ENCODE measurements at regions not wholly inside any gene's neighbourhood (a gene's known extent, or its start where the extent isn't known, plus 50 kb on each side); places are given as distances from the start of the nearest gene placed in this dataset.

DNA sequence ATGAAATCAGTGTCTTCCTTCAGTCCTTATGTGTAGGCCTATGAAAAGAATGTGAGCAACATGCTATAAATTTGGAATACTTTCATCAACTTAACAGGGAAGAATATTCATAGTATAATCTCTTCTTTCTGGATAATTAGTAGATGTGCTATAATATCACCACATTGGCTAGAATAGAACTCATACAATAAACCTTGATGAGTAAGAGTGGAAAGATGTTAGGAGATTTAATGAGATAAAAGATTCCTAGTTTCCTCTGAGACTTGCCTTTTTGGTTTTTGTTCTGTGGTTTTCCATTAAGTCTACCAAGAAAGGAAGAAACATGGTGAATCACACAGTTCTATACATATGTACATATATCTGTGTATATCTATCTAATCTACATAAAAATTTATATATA is 301.8 kb upstream of the PRR16 start:
- TF ChIP-seq, protein P1, sequence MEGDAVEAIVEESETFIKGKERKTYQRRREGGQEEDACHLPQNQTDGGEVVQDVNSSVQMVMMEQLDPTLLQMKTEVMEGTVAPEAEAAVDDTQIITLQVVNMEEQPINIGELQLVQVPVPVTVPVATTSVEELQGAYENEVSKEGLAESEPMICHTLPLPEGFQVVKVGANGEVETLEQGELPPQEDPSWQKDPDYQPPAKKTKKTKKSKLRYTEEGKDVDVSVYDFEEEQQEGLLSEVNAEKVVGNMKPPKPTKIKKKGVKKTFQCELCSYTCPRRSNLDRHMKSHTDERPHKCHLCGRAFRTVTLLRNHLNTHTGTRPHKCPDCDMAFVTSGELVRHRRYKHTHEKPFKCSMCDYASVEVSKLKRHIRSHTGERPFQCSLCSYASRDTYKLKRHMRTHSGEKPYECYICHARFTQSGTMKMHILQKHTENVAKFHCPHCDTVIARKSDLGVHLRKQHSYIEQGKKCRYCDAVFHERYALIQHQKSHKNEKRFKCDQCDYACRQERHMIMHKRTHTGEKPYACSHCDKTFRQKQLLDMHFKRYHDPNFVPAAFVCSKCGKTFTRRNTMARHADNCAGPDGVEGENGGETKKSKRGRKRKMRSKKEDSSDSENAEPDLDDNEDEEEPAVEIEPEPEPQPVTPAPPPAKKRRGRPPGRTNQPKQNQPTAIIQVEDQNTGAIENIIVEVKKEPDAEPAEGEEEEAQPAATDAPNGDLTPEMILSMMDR (IDR thresholded peaks at IDR 0.05; ENCODE audit: low read depth, low read length), result no peak
- TF ChIP-seq POLR2A (IDR thresholded peaks at IDR 0.05; ENCODE audit: extremely low read depth, insufficient read length), result no peak

All from NB4 (cell line).